Neural cell (in vitro differentiated cells): ENCODE measurements at regions not wholly inside any gene's neighbourhood (a gene's known extent, or its start where the extent isn't known, plus 50 kb on each side); places are given as distances from the start of the nearest gene placed in this dataset.

Experiments used
- H2AFZ ChIP-seq: fragments of 200-600, 300-800 bp; sonication (generic), shearing (Covaris generic); 2 replicates; pipeline ENCODE4 v1.6.0; 2014; ENCODE audit warnings: low read depth, mild to moderate bottlenecking, antibody characterized with exemption, low read length, moderate library complexity
- H3F3A ChIP-seq: fragments of 200-600 bp; shearing (Covaris generic); 2 replicates; pipeline ENCODE4 v1.6.1; 2016; ENCODE audit warnings: mild to moderate bottlenecking, moderate library complexity, mixed read lengths, antibody characterized with exemption, low read length; ENCODE audit not compliant: insufficient read depth, poor library complexity, severe bottlenecking
- H3K27ac ChIP-seq: fragments of 200-600, 300-800 bp; sonication (generic), shearing (Covaris generic); 2 replicates; pipeline ENCODE4 v1.5.1; 2014; ENCODE audit warnings: mild to moderate bottlenecking, low read length, moderate library complexity
- H3K27me3 ChIP-seq: fragments of 300-800, 200-600 bp; sonication (generic), shearing (Covaris generic); 2 replicates; pipeline ENCODE4 v1.6.0; 2014; ENCODE audit warnings: mild to moderate bottlenecking, low read depth, low read length, moderate library complexity; ENCODE audit not compliant: insufficient read depth
- H3K36me3 ChIP-seq: fragments of 300-800, 200-600 bp; sonication (generic), shearing (Covaris generic); 2 replicates; pipeline ENCODE4 v1.5.1; 2014; ENCODE audit warnings: mild to moderate bottlenecking, antibody characterized with exemption, low read length, moderate library complexity; ENCODE audit not compliant: insufficient read depth
- H3K4me2 ChIP-seq: fragments of 300-800, 200-600 bp; sonication (generic), shearing (Covaris generic); 2 replicates; pipeline ENCODE4 v1.6.0; 2014; ENCODE audit warnings: mild to moderate bottlenecking, low read length
- H3K4me3 ChIP-seq: fragments of 300-800, 200-600 bp; sonication (generic), shearing (Covaris generic); 2 replicates; pipeline ENCODE4 v1.5.1; 2014; ENCODE audit warnings: mild to moderate bottlenecking, low read length, moderate library complexity
- H3K79me2 ChIP-seq: fragments of 200-600 bp; shearing (Covaris generic); replicated peaks from 2 replicates; pipeline ENCODE4 v1.6.0; 2014; ENCODE audit warnings: mild to moderate bottlenecking, low read length, moderate library complexity; ENCODE audit not compliant: insufficient read depth
- H3K9ac ChIP-seq: fragments of 300-800, 200-600 bp; sonication (generic), shearing (Covaris generic); 2 replicates; pipeline ENCODE4 v1.6.1; 2016; ENCODE audit warnings: mild to moderate bottlenecking, low read length, mixed read lengths
- H3K9me2 ChIP-seq: fragments of 200-600 bp; shearing (Covaris generic); 2 replicates; pipeline ENCODE4 v1.6.1; 2016; ENCODE audit warnings: mild to moderate bottlenecking, low read length, mixed read lengths; ENCODE audit not compliant: insufficient read depth
- H3K9me3 ChIP-seq: fragments of 200-600, 300-800 bp; sonication (generic), shearing (Covaris generic); 2 replicates; pipeline ENCODE4 v1.6.1; 2016; ENCODE audit warnings: mild to moderate bottlenecking, mixed run types, low read length, moderate library complexity, mixed read lengths
- H4K20me1 ChIP-seq: fragments of 200-600 bp; shearing (Covaris generic); 2 replicates; pipeline ENCODE4 v1.6.1; 2016; ENCODE audit warnings: mild to moderate bottlenecking, mixed run types; ENCODE audit not compliant: insufficient read depth
- CTCF ChIP-seq: fragments of 450-650 bp; IDR thresholded peaks from 2 replicates; pipeline ENCODE4 v1.5.1; 2014; ENCODE audit warnings: antibody characterized with exemption, mild to moderate bottlenecking, moderate library complexity; ENCODE audit not compliant: poor library complexity, severe bottlenecking
- EP300 ChIP-seq: fragments of 450-650 bp; conservative IDR thresholded peaks from 2 replicates; pipeline ENCODE4 v1.6.1; 2014; ENCODE audit warnings: antibody characterized with exemption, mild to moderate bottlenecking, moderate library complexity; ENCODE audit not compliant: poor library complexity, severe bottlenecking
- EZH2 ChIP-seq: fragments of 200-600, 300-800 bp; shearing (Covaris generic), sonication (generic); IDR thresholded peaks from 2 replicates; pipeline ENCODE4 v1.6.1; 2014; ENCODE audit warnings: antibody characterized with exemption, low read length, borderline replicate concordance, mild to moderate bottlenecking; ENCODE audit not compliant: insufficient read depth, poor library complexity, severe bottlenecking
- MXI1 ChIP-seq: fragments of 450-650 bp; conservative IDR thresholded peaks from 2 replicates; pipeline ENCODE4 v1.6.1; 2014; ENCODE audit warnings: antibody characterized with exemption, mild to moderate bottlenecking; ENCODE audit not compliant: poor library complexity, severe bottlenecking
- RAD21 ChIP-seq: fragments of 450-650 bp; conservative IDR thresholded peaks from 2 replicates; pipeline ENCODE4 v1.6.1; 2014; ENCODE audit warnings: antibody characterized with exemption, mild to moderate bottlenecking, moderate library complexity
- REST ChIP-seq: IDR thresholded peaks from 2 replicates; pipeline ENCODE4 v1.6.1; 2012; ENCODE audit warnings: borderline replicate concordance
- SMC3 ChIP-seq: fragments of 450-650 bp; conservative IDR thresholded peaks from 2 replicates; pipeline ENCODE4 v1.6.1; 2014; ENCODE audit warnings: antibody characterized with exemption, mild to moderate bottlenecking, moderate library complexity; ENCODE audit not compliant: poor library complexity
- TAF1 ChIP-seq: IDR thresholded peaks from 2 replicates; pipeline ENCODE4 v1.6.1; 2012; ENCODE audit warnings: low read depth

GRCh38 chr2:21318263-21318662 lies 194.5 kb downstream of the TDRD15 start:
- no peak overlapping the region for H2AFZ ChIP-seq
- TF ChIP-seq EP300 (no peak), TAF1 (no peak), SMC3 (no peak), REST (no peak), MXI1 (no peak), CTCF (no peak)
- H3F3A ChIP-seq = no peaks in the 10 kb centered on the region
- H3K9me3 ChIP-seq = no peaks in the 10 kb centered on the region
- no peak overlapping the region for H3K4me2 ChIP-seq
- H3K27me3 ChIP-seq = no peaks in the 10 kb centered on the region
- no peaks in the 10 kb centered on the region for H3K79me2 ChIP-seq
- no peaks in the 10 kb centered on the region for H3K36me3 ChIP-seq
- H3K9ac ChIP-seq = no peak overlapping the region
- H3K4me3 ChIP-seq = no peak overlapping the region
- H4K20me1 ChIP-seq = no peaks in the 10 kb centered on the region
- no peak overlapping the region for H3K27ac ChIP-seq
- H3K9me2 ChIP-seq = no peaks in the 10 kb centered on the region

- Histone ChIP-seq H3K27ac (no peak overlapping the region), H3K27me3 (no peaks in the 10 kb centered on the region), H3K9me2 (no peaks in the 10 kb centered on the region), H3K79me2 (no peaks in the 10 kb centered on the region), H2AFZ (no peak overlapping the region), H3K4me2 (no peak overlapping the region), H3K4me3 (no peak overlapping the region), H3K9ac (no peak overlapping the region), H3K36me3 (no peaks in the 10 kb centered on the region), H4K20me1 (no peaks in the 10 kb centered on the region), H3K9me3 (no peaks in the 10 kb centered on the region), H3F3A (no peaks in the 10 kb centered on the region)
- TF ChIP-seq RAD21 = no peak
- no peak for TF ChIP-seq SMC3
- TF ChIP-seq TAF1 = no peak
- no peak for TF ChIP-seq MXI1
- TF ChIP-seq EZH2 = no peak
Measured at GRCh38 chr2:21326152-21326551, 202.4 kb downstream of the TDRD15 start.

GRCh38 chr2:21328177-21328576 lies 204.4 kb downstream of the TDRD15 start:
- H3K27me3 ChIP-seq = no peaks in the 10 kb centered on the region

More at GRCh38 chr2:21328177-21328576, 204.4 kb downstream of the TDRD15 start:
- no peak for TF ChIP-seq SMC3
- TF ChIP-seq EP300 = no peak
- TF ChIP-seq TAF1 = no peak
- TF ChIP-seq RAD21 = no peak
- Histone ChIP-seq H3F3A (no peaks in the 10 kb centered on the region), H3K36me3 (no peaks in the 10 kb centered on the region), H3K4me3 (no peak overlapping the region), H4K20me1 (no peaks in the 10 kb centered on the region), H3K9me3 (no peaks in the 10 kb centered on the region), H3K27ac (no peak overlapping the region), H3K9me2 (no peaks in the 10 kb centered on the region), H3K4me2 (no peak overlapping the region), H2AFZ (no peak overlapping the region), H3K79me2 (no peaks in the 10 kb centered on the region), H3K9ac (no peak overlapping the region)
